ENCODE measurements at regions not wholly inside any gene's neighbourhood (a gene's known extent, or its start where the extent isn't known, plus 50 kb on each side); places are given as distances from the start of the nearest gene placed in this dataset.

DNA sequence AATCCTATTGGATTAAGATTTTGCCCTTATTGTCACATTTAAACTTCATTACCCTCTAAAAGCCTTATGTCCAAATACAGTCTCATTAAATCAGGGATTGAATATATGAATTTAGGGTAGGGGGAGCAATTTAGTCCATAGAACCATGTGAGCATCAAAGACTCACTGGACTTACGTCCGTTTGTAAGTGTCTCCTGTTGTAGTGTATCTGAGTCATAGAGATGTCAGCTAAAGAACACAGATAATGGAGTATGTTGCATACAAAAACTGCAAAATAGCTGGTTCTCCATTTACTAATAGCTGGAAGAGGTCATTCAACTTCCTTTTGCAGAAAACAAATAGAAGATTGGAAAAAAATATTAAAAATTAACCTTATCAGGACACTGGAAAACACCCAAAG lies 599.1 kb upstream of the SOX9 start:
- TF ChIP-seq, protein P1, sequence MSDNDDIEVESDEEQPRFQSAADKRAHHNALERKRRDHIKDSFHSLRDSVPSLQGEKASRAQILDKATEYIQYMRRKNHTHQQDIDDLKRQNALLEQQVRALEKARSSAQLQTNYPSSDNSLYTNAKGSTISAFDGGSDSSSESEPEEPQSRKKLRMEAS (IDR thresholded peaks at IDR 0.05): no peak
- TF ChIP-seq EP300 (IDR thresholded peaks at IDR 0.05; ENCODE audit: borderline replicate concordance) (no peak), CEBPB (IDR thresholded peaks at IDR 0.05) (no peak), FOXM1 (IDR thresholded peaks at IDR 0.05; ENCODE audit: borderline replicate concordance, low read depth) (no peak), REST (IDR thresholded peaks at IDR 0.05; ENCODE audit: low read depth) (no peak), TAF1 (IDR thresholded peaks at IDR 0.05; ENCODE audit: low read depth) (no peak), RAD21 (IDR thresholded peaks at IDR 0.05; ENCODE audit: low read depth) (no peak), TCF12 (IDR thresholded peaks at IDR 0.05; ENCODE audit: low read depth) (no peak), TEAD4 (IDR thresholded peaks at IDR 0.05) (no peak), YY1 (IDR thresholded peaks at IDR 0.05; ENCODE audit: low read depth) (no peak), NFIC (IDR thresholded peaks at IDR 0.05) (no peak), EGR1 (IDR thresholded peaks at IDR 0.05) (no peak), ZBTB7A (IDR thresholded peaks at IDR 0.05; ENCODE audit: low read depth) (no peak)
- TF ChIP-seq, protein P2, sequence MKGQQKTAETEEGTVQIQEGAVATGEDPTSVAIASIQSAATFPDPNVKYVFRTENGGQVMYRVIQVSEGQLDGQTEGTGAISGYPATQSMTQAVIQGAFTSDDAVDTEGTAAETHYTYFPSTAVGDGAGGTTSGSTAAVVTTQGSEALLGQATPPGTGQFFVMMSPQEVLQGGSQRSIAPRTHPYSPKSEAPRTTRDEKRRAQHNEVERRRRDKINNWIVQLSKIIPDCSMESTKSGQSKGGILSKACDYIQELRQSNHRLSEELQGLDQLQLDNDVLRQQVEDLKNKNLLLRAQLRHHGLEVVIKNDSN (IDR thresholded peaks at IDR 0.05): no peak
